ENCODE measurements at regions not wholly inside any gene's neighbourhood (a gene's known extent, or its start where the extent isn't known, plus 50 kb on each side); places are given as distances from the start of the nearest gene placed in this dataset.

- DNase-seq (ENCODE audit: low read depth) = no peak
- TF ChIP-seq CTCF (IDR thresholded peaks at IDR 0.05; ENCODE audit: low read depth, low read length, missing control alignments) = no peak
- H3K4me3 ChIP-seq (ENCODE audit: low read depth, low read length) = no peak overlapping the region
Measured at GRCh38 chr6:4692664-4693063, 83.5 kb upstream of the CDYL start.

- TF ChIP-seq CTCF (IDR thresholded peaks at IDR 0.05; ENCODE audit: low read depth, low read length, missing control alignments) = no peak
- no peak overlapping the region for H3K4me3 ChIP-seq (ENCODE audit: low read depth, low read length)
- no peak for DNase-seq (ENCODE audit: low read depth)
Measured at GRCh38 chr6:4687989-4688947, 87.9 kb upstream of the CDYL start.

- TF ChIP-seq CTCF (IDR thresholded peaks at IDR 0.05; ENCODE audit: low read depth, low read length, missing control alignments) = no peak
- H3K4me3 ChIP-seq (ENCODE audit: low read depth, low read length) = no peak overlapping the region
- no peak for DNase-seq (ENCODE audit: low read depth)
Measured at GRCh38 chr6:4687656-4687988, 88.6 kb upstream of the CDYL start.

- no peak for TF ChIP-seq CTCF (IDR thresholded peaks at IDR 0.05; ENCODE audit: low read depth, low read length, missing control alignments)
- H3K4me3 ChIP-seq (ENCODE audit: low read depth, low read length) = no peak overlapping the region
- no peak for DNase-seq (ENCODE audit: low read depth)
Measured at GRCh38 chr6:4682431-4683097, 93.6 kb upstream of the CDYL start.

- no peak overlapping the region for H3K4me3 ChIP-seq (ENCODE audit: low read depth, low read length)
- DNase-seq (ENCODE audit: low read depth) = no peak
- TF ChIP-seq CTCF (IDR thresholded peaks at IDR 0.05; ENCODE audit: low read depth, low read length, missing control alignments) = no peak
Measured at GRCh38 chr6:4678506-4679300, 97.5 kb upstream of the CDYL start.

GRCh38 chr6:4677751-4678065, 98.5 kb upstream of the CDYL start:
- no peak for TF ChIP-seq CTCF (IDR thresholded peaks at IDR 0.05; ENCODE audit: low read depth, low read length, missing control alignments)
- DNase-seq (ENCODE audit: low read depth) = no peak
- H3K4me3 ChIP-seq (ENCODE audit: low read depth, low read length) = no peak overlapping the region
